ENCODE measurements at regions not wholly inside any gene's neighbourhood (a gene's known extent, or its start where the extent isn't known, plus 50 kb on each side); places are given as distances from the start of the nearest gene placed in this dataset.

DNA sequence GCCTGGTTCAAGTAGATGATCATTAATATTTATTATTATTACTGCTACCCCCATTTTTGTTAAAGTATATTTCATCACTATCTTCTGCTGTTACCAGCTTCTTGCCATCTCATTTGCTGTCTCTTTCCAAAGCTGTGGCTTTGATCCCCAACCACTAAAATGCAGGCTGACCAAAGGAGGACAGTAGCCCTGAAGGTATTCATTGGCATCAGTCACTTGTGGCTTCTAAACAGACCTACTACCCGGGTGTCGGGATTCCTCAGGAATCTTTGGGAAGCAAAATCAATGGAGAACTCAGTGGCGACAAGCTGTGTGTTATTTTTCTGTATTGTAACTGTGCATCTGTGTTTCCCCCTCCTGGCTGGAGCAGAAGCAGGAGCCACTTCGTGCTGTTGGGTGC is 379.2 kb upstream of the ERCC4 start:
- DNase-seq (ENCODE audit: extremely low spot score, insufficient read length, low read depth) = no peak
- FAIRE-seq = no peak

DNA sequence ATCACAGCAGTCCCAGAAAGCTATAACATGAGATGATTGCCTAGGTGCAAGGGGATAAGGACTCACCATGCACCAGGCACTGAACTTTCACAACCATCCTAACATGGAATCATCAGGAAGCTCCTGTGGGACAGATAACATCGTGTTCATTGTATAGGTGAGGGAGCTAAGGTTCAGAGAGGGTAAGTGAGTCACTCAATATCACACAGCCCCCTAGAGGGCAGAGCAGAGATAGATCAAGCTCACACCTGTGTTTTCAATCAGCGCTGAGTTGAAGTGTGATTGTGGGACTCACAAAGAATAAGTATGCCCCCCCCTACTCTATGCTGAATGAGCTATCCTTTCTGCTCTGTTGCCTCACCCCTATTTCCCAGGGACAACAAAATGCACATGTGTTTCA is 377.7 kb upstream of the ERCC4 start:
- DNase-seq (ENCODE audit: extremely low spot score, insufficient read length, low read depth) = no peak
- no peak for FAIRE-seq

DNA sequence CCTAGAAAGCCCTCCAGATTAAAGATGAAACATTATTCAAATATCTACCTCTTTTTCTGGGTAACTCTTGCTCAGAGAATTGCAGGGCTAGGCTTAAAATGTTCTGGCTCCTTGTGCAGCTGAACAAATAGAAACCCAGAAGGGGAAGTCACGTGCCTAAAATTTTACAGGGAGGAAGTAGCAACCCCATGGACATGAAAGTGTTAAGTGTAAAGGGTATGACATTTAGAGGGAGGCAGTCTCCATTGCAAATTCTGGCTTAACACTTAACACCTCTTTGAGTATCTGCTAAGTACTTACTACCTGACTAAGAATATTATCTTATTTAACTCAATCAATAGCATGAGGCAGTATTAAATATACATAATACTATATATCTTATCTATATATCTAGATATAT is 376.1 kb upstream of the ERCC4 start:
- DNase-seq (ENCODE audit: extremely low spot score, insufficient read length, low read depth) = no peak
- no peak for FAIRE-seq

DNA sequence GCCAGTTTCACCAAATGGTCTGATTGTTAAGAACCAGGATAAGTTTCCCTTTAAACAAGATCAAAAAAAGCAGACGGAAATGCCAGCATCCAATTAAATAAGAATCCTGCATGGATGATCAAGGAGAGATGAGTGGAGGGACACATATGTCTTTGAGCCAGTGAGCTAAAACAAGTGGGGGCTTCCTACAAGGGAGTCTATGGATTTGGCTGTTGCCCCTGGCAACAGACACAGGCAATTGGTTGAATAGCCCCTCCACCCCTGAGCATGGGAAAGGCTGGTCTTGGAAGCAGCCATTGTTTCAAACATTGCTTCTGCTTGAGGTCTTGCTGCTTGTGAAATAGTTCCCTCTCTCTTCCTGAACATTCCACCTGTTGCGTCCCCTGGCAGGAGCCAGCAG is 374.7 kb upstream of the ERCC4 start:
- DNase-seq (ENCODE audit: extremely low spot score, insufficient read length, low read depth) = no peak

DNA sequence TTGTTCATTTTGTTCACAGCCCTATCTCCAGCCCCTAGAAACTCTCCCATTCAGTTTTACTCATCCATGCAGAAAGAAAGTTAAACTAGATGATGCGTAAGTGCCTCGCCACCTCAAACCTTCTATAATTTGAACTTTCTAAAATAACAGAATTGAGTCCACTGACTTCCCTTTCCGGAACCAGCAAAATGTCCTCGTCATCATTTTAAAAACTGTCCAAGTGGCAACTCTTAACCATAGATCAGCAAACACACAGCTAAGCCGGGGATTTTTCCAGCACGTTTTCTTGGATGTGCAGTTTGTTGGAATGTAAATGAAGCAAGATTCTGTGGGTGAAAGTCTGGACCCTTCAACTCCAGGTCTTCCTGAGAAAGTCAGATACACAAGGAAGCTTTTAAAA is 369.7 kb upstream of the ERCC4 start:
- DNase-seq (ENCODE audit: extremely low spot score, insufficient read length, low read depth) (no peak), FAIRE-seq (no peak)

More for the DNA sequence above, 374.7 kb upstream of the ERCC4 start:
- FAIRE-seq = no peak

DNA sequence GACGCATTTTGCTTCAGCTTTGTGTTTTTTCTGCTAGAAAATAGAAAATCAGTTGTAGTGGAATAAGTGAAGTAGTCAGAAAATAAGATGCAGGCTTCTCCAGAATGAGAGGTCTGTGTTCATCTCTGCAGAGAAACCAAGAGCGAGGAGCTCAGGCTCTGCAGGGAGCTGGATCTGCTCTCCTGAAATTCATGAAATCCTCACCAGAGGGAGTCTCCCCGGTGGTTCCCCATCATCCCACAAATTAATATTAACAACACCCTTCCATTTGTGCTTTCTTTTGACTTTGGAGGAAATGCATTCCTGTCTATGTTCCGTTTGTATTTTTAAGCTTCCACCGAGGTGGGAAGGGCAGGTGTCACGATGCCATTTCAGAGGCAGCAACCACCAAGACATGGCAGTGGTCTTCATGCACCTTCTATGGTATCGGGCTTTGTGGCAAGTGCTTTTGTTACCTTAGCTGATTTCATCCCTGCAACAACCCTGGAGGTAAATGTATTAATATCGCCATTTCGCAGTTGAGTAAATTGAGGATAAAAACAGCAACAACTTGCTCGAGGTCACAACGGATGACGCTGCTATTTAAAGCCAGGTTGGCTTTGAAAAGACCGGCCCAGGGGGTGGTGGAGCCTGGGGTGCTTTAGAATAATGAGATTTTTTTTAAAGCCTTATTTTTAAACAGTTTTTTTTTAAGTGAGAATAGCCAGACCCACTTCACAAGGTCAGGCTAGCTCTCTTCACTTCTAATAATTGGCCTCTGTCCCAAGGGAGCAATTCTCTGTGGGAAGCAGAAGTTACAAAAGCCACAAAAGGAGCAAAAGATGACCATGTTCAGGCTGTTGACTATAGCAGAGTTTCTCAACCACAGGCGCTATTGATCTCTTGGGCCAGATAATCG is 367.6 kb upstream of the ERCC4 start:
- FAIRE-seq (no peak), DNase-seq (ENCODE audit: extremely low spot score, insufficient read length, low read depth) (no peak)

DNA sequence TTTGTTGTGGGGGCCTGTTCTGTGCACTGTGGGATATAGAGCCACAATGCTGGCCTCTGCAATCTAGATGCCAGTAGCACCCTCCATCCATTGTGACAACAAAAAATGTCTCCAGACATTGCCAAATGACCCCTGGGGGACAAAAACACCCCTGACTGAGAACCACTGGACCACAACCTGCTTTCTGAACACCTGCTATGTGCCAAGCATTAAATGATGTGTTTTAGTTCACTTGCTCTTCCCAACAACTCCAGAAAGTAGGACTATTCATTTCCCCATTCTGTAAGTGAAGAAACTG is 367.0 kb upstream of the ERCC4 start:
- no peak for FAIRE-seq

DNA sequence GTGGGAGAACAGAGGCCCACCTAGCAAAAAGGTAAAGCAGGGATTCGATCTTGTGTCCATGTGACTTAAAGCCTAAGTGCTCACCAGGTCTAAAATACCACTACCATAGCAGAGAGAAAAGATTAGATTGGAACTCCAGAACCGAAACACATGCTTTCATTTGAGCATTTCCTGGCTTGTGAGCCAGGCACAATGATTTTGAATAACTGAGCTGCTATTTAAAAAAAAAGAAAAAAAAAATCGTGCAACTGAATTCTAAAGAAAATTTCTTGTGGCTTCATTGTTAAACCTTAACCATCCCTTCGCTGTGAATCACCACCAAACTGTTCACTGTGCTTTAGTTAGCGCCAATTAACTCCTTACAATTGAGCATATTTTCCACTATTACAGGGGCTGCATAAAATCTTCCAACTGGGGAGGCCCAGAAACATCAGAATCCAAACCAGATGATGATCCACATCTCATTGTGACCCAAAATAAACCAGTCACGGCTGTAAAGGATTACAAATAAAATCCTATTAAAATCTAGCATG is 366.4 kb upstream of the ERCC4 start:
- FAIRE-seq (no peak), DNase-seq (ENCODE audit: extremely low spot score, insufficient read length, low read depth) (no peak)

More for the DNA sequence above, 367.0 kb upstream of the ERCC4 start:
- no peak for DNase-seq (ENCODE audit: extremely low spot score, insufficient read length, low read depth)

DNA sequence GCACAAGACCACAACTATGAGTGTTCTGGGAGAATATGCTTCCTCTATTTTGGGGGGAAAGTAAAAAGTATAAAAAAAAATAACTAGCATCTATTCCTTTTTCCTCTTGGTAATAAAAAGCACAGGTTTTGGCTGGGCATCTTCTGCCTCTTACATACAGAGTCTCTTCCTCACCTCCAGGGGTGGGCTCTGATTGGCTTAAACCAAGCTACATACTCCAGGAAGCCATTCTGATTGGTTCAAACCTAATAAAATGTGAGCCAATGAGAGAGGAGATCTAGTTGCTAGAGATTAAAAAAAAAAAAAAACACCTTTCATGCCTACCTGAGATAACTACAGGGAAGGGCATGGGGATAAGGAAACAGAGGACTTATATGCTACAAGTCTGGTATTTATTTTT is 365.9 kb upstream of the ERCC4 start:
- FAIRE-seq = no peak
- no peak for DNase-seq (ENCODE audit: extremely low spot score, insufficient read length, low read depth)

DNA sequence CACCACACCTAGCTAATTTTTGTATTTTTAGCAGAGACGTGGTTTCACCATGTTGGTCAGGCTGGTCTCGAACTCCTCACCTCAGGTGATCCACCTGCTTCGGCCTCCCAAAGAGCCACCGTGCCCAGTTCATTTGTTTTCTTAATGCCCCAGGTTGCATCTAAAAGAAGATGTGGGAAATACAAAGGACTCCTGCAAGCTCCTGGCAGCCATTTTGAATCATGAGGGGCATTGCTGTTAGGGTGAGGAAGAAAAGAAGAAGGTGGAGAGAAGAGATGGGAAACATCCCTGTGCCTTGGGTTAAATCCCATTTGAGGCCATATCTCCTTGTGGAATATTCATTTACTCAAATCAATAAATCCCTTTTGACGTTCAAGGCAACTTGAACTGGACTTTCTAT is 365.3 kb upstream of the ERCC4 start:
- no peak for FAIRE-seq

DNA sequence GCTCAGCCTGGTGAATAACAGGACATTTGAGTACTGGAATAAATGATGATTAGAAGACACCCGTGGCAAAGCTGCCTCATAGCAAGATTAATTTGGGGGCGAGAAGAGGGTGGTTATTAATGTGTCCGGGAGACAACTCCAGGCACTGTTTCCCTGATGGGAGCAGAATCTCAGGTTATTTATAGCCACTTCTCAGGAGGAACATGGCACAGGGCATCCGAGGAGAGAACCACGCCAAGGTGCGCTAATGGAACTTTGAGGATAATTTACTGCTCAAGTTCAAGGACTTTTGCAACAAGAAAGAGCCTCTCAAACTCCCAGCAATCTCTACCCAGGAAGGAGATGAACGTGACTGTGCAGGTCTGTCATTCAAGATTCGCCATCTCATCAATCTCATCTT is 362.5 kb upstream of the ERCC4 start:
- FAIRE-seq (no peak), DNase-seq (ENCODE audit: extremely low spot score, insufficient read length, low read depth) (no peak)

More for the DNA sequence above, 365.3 kb upstream of the ERCC4 start:
- no peak for DNase-seq (ENCODE audit: extremely low spot score, insufficient read length, low read depth)

DNA sequence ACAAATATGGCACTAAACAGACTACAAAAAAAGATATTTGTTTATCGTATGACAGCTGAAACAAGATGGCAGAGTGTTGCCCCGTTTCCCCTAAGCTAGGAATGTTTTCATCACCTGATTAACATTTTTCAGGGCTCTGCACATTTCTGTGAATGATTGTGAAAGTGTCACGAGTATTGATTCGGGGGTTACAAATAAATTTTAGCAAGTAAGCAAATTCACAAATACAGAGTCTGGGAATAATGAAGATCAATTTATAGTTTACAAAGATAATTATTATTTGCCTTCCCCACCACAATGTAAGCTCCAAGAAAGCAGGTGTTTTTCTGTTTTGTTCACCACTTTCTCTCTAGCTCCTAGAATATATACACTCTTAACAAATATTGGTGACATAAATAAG is 361.2 kb upstream of the ERCC4 start:
- no peak for FAIRE-seq

DNA sequence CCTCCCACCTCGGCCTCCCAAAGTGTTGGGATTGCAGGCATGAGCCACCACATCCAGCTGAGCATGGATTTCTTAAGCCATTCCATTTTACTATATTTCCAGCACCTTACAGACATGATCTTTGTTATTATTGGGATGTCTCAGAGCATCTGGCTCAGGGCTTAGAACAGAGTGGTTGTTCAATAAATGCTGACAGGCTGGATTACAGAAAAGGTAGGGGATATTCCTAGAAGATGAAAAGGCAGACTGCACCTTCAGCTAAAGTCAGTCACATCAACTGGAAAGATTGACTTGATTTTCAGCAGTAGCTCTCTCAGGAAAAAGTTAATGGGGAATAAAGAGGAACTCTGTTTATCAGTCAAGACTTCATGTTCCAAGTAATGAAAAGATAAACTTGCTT is 360.3 kb upstream of the ERCC4 start:
- FAIRE-seq = no peak
- no peak for DNase-seq (ENCODE audit: extremely low spot score, insufficient read length, low read depth)

More for the DNA sequence above, 361.2 kb upstream of the ERCC4 start:
- DNase-seq (ENCODE audit: extremely low spot score, insufficient read length, low read depth) = no peak

DNA sequence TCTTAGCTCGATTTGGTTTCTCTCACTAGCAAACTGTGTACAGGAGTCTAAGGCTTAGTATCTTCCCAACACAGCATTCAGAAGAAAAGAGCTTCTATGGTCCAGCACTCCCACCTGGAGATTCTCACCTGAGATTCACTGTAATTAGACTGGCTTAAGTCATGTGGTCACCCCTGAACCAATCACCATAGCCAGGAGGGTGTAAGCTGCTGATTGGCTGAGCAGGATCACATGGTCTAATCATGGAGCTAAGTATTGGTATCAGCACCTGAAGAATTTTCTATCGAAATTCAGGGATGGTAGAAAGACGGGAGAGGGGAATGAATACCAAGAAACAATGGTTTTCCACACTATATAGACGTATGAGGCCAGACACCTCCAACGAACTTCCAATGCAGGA is 359.8 kb upstream of the ERCC4 start:
- no peak for DNase-seq (ENCODE audit: extremely low spot score, insufficient read length, low read depth)
- FAIRE-seq = no peak

DNA sequence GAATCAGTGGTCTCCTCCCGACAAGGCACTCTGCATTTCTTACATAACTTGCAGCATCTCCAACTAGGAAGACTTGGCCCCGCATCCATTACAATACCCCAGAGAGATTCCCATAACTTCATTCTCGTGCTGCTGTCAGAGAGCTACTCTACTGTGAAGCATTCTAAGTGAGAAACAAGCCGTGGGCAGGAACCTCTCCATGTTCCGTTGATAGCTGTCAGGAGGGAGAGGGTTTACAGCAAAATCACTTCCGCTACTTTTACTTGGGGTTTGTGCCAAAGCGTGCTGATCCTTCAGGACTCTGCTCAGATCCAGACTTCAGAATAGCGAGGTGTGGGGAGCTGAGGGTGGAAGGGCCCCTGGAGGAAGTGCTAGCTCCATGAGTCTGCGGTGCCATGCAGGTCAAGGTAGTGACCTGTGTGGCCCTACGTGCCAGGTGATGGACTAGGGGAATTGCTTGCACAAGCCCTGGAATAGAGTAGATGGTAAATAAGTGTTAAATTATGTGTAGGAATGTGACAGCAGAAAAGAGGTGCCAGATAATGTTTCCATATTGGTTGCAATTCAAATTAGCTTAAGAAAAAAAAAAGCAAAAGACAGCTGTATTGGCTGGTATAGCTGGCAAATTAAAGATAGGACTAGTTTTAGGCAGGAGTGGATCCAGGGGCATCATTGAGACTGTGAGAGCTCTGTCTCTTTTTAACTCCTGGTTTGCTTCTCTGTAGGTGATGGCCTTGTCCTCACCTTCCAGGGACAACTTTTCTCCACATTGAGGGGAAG is 358.5 kb upstream of the ERCC4 start:
- DNase-seq (ENCODE audit: extremely low spot score, insufficient read length, low read depth) (no peak), FAIRE-seq (no peak)

DNA sequence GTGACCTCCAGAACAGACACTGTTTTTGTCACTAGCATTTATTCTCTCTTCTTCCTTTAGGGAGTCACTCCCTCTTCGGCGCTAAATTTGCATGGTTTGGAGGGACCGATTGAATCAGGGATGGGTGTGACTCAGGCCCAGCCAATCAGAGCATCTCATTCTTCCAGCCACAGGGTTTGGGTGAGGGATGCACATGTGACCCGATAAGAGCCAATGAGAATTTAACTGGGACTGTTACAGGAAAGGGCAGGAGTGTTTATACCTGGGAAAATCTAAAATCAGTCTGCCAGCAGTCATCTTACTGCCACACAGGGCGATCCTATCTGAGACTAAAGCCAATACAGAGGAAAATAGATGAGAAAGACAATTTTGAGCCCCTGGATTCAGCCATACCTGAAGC is 351.2 kb upstream of the ERCC4 start:
- FAIRE-seq (no peak), DNase-seq (ENCODE audit: extremely low spot score, insufficient read length, low read depth) (no peak)

DNA sequence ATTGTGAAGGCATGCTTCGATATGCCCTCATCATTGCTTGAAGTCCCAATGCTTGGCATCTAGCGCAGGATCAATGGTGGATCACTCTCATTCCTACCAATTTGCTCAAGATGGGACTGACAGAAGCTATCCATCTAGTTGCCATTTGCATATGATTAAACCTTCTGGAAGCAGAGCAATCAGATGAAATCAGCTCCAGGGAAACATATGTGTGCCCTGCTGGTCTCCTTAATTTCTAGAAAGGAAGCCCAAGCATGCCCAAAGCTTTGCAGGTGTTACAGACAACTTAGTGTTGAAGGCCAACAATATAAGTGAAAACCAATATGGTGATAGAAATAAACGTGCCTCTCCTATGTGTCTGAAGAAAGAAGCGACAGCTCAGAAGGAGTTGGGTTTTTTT is 350.0 kb upstream of the ERCC4 start:
- DNase-seq (ENCODE audit: extremely low spot score, insufficient read length, low read depth) (no peak), FAIRE-seq (no peak)

DNA sequence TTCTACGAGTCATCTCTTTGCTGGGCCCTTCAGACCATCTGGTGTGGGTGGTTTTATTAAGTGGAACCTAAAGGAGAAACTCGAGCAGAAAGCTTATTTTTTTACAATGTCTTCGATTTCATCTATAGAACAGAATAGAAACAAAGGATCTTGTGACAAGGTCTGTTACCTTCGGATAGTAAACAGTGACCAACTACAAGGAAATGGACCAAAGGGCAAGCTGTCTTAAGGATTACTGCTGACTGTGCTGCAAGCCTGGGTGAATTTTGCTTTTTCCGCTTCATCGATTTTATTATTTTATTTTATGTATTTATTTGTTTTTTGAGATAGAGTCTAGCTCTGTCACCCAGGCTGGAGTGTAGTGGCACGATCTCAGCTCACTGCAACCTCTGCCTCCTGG is 348.9 kb upstream of the ERCC4 start:
- no peak for DNase-seq (ENCODE audit: extremely low spot score, insufficient read length, low read depth)
- no peak for FAIRE-seq

DNA sequence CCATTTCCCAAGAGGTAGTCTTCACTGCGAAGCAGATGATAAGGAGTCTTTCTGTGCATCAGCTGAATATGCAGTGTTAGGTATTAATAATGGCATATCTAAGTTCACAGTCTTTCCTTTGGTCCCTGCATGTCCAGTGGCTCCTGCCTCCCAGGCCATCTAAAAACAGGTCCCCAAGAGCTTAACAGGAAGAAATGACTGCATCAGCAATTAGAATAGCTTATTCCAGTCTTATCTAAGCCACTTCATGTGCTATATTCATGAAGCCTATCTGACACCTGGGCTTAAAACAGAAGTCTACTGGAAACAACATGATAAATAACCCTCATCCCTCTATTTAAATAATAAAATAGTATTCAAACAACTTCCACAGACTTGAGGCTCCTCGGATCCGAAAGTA is 346.1 kb upstream of the ERCC4 start:
- FAIRE-seq = no peak
- DNase-seq (ENCODE audit: extremely low spot score, insufficient read length, low read depth) = no peak

DNA sequence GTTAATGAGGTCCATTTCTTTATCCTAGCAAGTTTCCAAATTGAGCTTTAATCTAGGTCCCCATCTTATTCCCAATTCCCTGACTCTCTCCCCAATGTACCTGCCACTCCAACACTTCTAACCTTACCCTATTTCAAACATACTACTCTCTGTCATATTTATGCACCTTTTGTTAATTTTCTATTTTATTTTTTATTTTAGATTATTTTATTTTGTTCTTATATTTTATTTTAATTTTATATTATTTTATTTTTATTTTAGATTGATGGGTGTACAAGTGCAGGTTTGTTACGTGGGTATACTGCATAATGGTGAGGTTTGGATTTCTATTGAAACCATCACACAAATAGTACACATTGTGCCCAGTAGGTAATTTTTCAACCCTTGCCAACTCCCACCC is 333.9 kb upstream of the ERCC4 start:
- FAIRE-seq = no peak
- no peak for DNase-seq (ENCODE audit: extremely low spot score, insufficient read length, low read depth)

DNA sequence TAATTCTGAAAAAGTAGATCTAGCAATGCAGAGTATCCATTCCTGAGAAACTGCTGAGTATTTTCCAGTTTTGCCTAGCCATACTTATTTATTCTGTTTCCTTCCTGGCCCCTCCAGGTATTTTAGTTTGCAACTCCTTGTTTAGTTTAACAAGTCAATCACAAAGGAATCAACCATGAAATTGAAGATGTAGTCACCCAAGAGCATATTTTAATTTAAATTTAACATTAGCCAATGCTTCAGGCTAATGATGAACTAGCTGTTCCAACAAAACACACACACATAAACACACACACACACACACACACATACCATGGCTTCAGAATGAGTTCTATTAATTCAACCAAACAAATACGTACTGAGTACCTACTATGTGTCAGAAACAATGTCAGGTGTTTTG is 332.8 kb upstream of the ERCC4 start:
- DNase-seq (ENCODE audit: extremely low spot score, insufficient read length, low read depth) = no peak
- FAIRE-seq = no peak
